ENCODE measurements at regions not wholly inside any gene's neighbourhood (a gene's known extent, or its start where the extent isn't known, plus 50 kb on each side); places are given as distances from the start of the nearest gene placed in this dataset.

GRCh38 chr1:11377001-11377583 lies 101.9 kb upstream of the DISP3 start:
- CTCF ChIA-PET, result no interaction called here
- Histone ChIP-seq H3K27me3 (ENCODE audit: control insufficient read depth, insufficient read depth, low read length) (no peaks in the 10 kb centered on the region), H3K36me3 (ENCODE audit: control insufficient read depth, insufficient read depth, low read length) (no peaks in the 10 kb centered on the region), H3K4me3 (ENCODE audit: low read depth, low read length) (no peak overlapping the region)
- POLR2A ChIA-PET, result no interaction called here
- DNase-seq (ENCODE audit: low read depth), result no peak
- TF ChIP-seq CTCF (IDR thresholded peaks at IDR 0.05; ENCODE audit: insufficient read depth, low read depth, low read length), result no peak

GRCh38 chr1:11377954-11378353 lies 101.0 kb upstream of the DISP3 start:
- ChIA-PET POLR2A (no interaction called here), CTCF (no interaction called here)
- peaks cover 1% of the 10 kb centered on the region; the same call in 1 of the 2 replicates for H3K27me3 ChIP-seq (ENCODE audit: control insufficient read depth, insufficient read depth, low read length)
- TF ChIP-seq CTCF (IDR thresholded peaks at IDR 0.05; ENCODE audit: insufficient read depth, low read depth, low read length), result no peak
- no peaks in the 10 kb centered on the region for H3K36me3 ChIP-seq (ENCODE audit: control insufficient read depth, insufficient read depth, low read length)
- no peak for DNase-seq (ENCODE audit: low read depth)
- H3K4me3 ChIP-seq (ENCODE audit: low read depth, low read length), result no peak overlapping the region

- Histone ChIP-seq H3K27me3 (ENCODE audit: control insufficient read depth, insufficient read depth, low read length) (peaks cover 1% of the 10 kb centered on the region; the same call in 1 of the 2 replicates), H3K36me3 (ENCODE audit: control insufficient read depth, insufficient read depth, low read length) (no peaks in the 10 kb centered on the region), H3K4me3 (ENCODE audit: low read depth, low read length) (no peak overlapping the region)
- POLR2A ChIA-PET, result no interaction called here
- CTCF ChIA-PET, result no interaction called here
- DNase-seq (ENCODE audit: low read depth), result no peak
- TF ChIP-seq CTCF (IDR thresholded peaks at IDR 0.05; ENCODE audit: insufficient read depth, low read depth, low read length), result no peak
Observed at GRCh38 chr1:11379851-11380250, 99.1 kb upstream of the DISP3 start.

GRCh38 chr1:11380500-11380899 lies 98.5 kb upstream of the DISP3 start:
- CTCF ChIA-PET, result no interaction called here
- no peak for DNase-seq (ENCODE audit: low read depth)
- Histone ChIP-seq H3K4me3 (ENCODE audit: low read depth, low read length) (no peak overlapping the region), H3K36me3 (ENCODE audit: control insufficient read depth, insufficient read depth, low read length) (no peaks in the 10 kb centered on the region), H3K27me3 (ENCODE audit: control insufficient read depth, insufficient read depth, low read length) (peaks cover 1% of the 10 kb centered on the region; the same call in 1 of the 2 replicates)
- TF ChIP-seq CTCF (IDR thresholded peaks at IDR 0.05; ENCODE audit: insufficient read depth, low read depth, low read length), result no peak
- POLR2A ChIA-PET, result no interaction called here

- CTCF ChIA-PET, result interaction anchor here (1.0 kb wide), 1 partner anchor 46 kb away, joined by 3 read pairs; no protein-coding TSS in a partner anchor
Observed at GRCh38 chr1:11383553-11384169, 95.3 kb upstream of the DISP3 start.

More at GRCh38 chr1:11383553-11384169, 95.3 kb upstream of the DISP3 start:
- DNase-seq (ENCODE audit: low read depth), result no peak
- no peak for TF ChIP-seq CTCF (IDR thresholded peaks at IDR 0.05; ENCODE audit: insufficient read depth, low read depth, low read length)
- POLR2A ChIA-PET, result no interaction called here
- Histone ChIP-seq H3K36me3 (ENCODE audit: control insufficient read depth, insufficient read depth, low read length) (no peaks in the 10 kb centered on the region), H3K4me3 (ENCODE audit: low read depth, low read length) (no peak overlapping the region), H3K27me3 (ENCODE audit: control insufficient read depth, insufficient read depth, low read length) (peaks cover 1% of the 10 kb centered on the region; the same call in 1 of the 2 replicates)

Measured in BJ (cell line).